ENCODE measurements at regions not wholly inside any gene's neighbourhood (a gene's known extent, or its start where the extent isn't known, plus 50 kb on each side); places are given as distances from the start of the nearest gene placed in this dataset.
A peak's percentile ranks its signal among the peaks of the same experiment; 100 is the strongest.
"Not testable (repeated sequence)": the region's sequence is repeated elsewhere in the genome, so short reads cannot be mapped to it uniquely, and the experiment has no call there.

DNA sequence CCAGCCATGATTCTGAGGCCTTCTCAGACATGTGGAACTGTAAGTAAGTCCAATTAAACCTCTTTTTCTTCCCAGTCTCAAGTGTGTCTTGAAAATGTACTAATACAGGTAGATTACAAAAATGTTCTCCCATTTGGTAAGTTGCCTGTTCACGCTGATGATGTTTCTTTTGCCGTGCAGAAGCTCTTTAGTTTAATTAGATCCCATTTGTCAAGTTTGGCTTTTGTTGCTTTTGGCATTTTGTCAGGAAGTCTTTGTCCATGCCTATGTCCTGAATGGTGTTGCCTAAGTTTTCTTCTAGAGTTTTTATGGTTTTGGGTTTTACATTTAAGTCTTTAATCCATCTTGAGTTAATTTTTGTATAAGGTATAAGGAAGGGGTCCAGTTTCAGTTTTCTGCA is 712.5 kb upstream of the ZNF608 start:
- not testable (repeated sequence) for DNase-seq (ENCODE audit: low read depth, low spot score)

DNA sequence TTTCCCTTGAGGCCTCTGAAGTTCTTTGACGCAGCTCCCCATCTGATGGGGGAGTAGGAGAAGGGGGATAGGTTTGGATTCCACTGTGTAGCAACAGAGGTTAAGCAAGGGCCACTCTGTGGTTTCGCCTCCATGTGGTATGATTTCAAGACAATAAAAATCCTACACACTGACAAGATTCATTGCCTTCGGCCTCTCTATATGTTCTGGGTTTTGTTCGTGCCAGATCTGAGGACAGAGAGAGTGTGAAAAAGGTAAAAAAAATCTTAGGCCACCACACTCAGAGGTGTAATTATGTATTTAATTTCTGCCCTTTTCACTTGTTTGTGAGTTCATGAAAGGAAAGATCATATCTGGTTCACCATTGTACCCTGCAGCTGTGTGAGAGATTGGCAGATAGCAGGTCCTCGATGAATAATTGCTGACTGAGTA is 715.2 kb upstream of the ZNF608 start:
- DNase-seq (ENCODE audit: low read depth, low spot score), result no peak

DNA sequence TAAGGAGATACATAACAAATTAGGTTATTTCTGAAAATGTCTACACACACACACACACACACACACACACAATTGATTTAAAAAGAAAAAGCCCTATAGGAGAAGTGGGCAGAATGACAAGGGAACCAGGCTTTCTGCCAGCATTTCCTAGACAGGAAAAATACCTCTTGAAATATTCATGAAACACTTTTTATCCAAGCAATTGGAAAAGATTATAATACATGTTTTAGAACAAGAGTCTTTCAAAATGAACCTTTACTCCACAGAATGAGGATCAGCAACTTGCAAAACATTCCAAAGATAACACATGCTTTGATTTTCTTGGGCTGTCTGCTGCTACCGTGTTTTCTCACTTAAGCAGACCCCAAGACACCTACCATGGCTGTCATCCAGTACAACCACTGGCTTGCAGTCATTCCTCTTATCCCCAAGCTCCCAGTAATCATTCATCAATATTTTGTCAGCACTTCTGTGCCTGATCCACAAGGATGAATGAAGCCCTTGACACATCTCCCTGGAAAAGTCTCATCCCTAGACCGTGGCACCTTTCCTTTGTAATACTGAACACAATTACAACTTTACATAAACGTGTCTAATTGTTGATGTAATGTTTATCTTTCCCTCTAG is 717.1 kb upstream of the ZNF608 start:
- peak; percentile 73 for DNase-seq (ENCODE audit: low read depth, low spot score)

DNA sequence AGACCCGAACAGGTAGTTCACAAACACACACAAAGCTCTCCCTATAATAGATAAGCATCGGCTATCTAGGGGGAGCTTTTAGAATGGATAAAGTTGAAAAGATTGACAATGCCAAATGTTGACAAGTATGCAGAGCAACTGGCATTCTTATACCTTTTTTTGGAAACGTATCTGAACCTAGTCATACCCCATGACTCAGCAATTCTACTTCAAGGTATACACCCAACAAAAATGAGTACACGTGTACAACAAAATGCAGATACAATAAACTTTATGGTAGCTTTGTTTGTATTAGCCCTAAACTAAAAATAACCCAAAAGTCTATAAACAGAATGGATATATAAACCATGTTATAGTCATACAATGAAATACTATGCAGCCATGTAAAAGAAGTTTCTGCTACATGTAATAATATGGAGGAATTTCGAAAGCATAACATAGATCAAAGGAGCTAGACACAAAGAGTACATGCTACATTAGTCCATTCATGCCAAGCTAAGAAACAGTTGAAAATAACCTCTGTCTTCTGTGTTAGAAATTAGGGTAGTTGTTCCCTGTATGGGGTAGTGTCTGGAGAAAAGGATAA is 718.5 kb upstream of the ZNF608 start:
- no peak for DNase-seq (ENCODE audit: low read depth, low spot score)

DNA sequence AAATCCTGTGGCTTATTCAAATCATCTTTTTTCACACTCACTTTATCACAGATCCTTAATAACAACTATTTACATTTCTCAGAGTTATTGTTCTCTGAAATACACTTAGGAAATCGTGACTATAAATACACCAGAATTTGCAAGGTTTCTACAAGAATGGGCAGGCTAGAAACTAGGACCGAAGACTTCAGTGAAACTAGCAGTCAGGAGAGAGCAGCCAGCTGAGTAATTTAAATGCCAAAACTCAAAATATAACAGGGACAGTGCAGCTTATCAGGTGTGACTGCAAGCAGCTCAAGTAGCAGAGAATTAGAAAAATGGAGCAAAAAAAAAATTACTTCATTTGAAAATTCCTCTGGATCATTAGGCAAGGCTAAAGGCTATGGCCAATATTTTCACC is 719.3 kb upstream of the ZNF608 start:
- DNase-seq (ENCODE audit: low read depth, low spot score), result no peak

DNA sequence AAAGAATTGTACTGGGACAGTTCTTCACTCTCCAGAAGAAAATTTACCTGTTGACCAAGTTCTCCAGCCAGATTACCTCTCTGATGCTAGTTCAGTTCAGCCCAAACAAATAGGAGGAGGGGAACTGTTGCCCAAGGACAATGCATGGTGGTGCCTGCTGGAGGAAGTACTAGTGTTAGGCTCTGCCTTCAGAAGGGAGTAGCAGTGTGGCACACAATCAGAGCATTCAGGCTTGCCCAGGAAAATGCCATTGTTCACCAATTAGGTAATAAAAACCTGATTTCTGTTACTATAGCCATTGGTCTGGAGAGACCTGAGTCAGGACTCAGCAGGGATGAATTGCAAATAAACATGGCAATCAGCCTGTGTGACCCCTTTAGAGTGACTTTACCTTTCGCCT is 720.8 kb upstream of the ZNF608 start:
- no peak for DNase-seq (ENCODE audit: low read depth, low spot score)

DNA sequence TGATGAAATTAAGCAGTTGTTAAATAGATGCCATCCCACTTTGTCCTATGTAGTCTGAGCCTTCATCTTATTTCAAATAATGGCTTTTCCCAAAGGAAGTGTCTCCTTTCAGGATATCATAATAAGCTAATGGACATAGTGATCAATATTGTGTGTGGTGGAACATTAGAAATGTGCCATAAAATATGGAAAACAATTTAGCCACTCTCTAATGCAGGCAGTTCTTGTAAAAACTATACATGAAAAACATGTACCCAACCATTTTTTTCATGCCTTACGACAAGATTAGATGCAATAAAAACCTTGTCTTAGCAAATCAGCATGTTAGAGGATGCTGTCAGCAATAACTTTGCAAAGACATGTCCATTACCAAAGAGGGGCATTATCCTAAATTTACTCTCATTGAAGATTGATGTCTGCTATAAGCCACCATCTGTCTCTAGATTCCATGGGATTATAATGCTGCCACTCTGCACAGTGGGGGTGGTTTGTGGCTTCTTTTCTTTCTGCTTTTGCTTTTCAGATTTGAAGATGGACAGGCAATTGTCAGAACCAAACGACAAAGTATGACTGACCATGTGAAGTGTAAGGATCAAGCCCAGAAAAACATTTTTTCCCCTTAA is 724.0 kb upstream of the ZNF608 start:
- DNase-seq (ENCODE audit: low read depth, low spot score), result no peak

DNA sequence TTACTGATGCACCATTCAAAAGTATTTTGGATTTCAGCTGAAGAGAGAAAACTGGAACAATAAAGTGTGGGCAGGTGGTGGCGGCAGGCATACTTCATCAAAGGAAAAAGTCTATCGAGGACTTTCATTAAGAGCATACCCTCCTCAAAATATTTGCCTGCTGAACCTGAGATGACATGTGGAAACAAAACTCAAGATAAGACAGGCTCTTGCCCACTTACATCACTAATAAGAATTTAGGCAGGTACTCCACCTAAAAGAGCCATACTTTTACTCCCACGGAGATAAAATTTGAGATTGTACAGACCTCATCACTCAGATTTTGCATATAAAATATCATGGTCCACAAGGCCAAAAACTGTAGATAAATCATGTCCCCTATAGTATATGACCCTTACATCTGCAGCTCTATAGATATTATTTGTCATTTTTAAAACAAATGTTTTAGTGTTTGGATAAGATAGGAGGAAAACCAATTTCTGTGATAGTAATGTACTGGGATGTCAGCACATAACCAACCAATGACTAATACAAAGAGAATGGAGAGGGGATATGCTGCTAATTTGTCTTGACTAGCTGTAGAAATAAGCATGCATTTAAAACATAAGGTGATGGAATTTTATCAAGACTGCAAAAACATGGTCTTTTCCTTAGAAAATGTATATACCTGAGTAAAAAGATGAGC is 730.6 kb upstream of the ZNF608 start:
- no peak for DNase-seq (ENCODE audit: low read depth, low spot score)

DNA sequence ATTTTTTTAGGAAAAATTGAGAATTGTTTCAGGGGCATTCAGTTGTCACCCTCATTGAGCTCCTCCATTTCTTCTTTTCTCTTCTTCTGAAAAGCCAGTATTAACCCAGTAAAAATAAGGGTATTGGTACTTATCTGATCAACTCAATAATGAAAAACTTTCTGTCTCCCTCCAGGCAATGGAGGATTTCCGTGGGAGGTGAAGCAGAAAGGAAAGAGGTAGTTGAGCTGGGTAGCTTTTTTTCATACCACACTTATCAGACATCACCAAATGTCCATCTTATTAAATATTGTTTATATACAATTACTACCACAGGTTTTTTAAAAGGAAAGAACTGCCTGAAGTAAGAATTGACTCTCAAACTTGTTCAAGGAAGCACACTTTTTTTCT is 731.1 kb upstream of the ZNF608 start:
- no peak for DNase-seq (ENCODE audit: low read depth, low spot score)

DNA sequence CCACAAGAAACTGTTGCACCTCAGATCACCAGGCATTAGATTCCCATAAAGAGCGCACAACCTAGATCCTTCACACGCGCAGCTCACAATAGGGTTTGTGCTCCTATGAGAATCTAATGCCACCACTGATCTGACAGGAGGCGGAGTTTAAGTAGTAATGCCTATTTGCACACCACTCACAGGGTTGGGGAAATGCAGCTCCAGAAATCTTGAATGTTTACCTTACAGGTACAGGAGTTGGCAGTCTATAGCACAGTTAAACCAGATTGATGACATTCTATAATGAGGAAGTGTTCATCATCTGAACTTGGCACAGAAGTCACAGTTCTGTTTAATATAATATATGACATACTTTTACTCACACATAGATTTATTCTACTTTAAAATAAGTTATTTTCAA is 732.2 kb upstream of the ZNF608 start:
- no peak for DNase-seq (ENCODE audit: low read depth, low spot score)

DNA sequence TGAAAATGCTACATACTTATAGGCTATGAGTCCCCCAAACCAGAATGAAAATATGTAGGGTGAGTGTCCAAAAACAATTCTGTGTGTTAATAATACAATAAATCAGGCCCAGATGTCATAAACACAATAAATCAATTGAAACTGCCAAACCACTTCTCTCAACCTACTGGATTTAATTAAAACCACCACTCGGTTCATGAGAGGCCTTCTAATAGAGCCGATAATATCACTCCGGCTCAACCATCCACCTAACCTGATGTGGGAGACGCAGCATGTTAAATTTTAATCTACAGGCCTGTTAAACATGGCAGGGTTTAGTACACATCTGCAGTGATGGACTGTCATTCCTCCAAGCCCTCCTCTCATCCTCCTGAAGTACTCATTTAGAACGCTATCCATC is 734.5 kb upstream of the ZNF608 start:
- no peak for DNase-seq (ENCODE audit: low read depth, low spot score)

DNA sequence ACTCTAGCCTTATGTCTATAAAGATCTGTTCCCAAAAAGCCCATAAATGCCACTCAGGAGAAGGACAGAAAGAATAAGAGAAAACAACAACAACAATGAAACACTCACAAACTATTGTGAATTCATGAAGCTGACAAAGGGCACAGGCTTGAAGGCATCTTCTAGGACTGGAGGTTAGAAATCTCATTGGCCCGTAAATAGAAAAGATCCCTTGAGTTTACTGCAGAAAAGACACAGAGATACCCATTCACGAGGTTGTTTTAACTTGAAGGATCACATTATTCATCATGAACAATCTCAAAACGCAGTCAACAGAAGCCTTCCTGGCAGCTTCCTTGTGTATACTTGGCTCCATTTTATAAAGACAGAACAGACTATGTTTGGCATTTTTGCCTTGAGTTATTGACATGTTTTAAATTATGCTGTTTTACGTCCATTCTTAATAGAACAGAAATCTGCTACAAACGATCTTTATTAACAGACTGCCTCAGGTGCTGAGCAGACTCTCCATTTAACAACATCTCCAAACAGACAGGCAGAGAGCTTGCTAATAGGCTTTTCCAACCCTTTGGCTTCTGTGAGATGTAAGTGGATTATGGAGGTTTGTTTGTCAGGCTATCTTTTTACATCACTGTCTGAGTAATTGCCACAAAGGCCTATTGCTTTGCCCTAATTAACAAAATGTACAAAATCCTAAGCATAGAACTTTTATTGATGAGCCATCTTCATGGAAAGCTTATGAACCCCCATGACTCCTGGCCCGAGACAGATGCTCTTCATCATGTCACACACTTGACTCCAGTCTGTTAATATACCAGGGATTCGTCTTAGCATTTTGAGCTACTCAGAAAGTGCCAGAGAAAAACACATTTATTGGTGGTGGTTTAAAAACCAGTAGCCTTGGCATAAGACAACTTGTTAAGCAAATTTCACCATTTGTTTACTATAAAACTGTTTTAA is 735.3 kb upstream of the ZNF608 start:
- no peak for DNase-seq (ENCODE audit: low read depth, low spot score)

DNA sequence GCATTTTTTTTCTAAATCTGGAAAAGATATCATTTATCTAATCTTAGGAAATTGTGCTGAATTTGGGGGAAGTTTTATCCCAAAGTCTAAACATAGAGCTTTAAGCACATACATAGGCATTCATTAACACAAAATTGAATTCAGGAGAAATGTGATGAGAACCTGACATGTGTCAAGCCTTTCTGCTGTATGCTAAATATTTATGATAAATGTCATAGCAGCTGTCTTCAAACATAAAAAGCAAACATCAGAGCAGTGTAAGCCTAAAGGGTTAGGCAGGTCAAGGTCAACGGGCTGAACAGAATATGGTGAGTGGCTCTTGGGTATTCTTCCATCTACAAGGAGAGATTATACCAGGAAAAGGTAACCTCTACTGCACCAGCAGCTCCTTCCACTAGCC is 737.2 kb upstream of the ZNF608 start:
- DNase-seq (ENCODE audit: low read depth, low spot score), result no peak

DNA sequence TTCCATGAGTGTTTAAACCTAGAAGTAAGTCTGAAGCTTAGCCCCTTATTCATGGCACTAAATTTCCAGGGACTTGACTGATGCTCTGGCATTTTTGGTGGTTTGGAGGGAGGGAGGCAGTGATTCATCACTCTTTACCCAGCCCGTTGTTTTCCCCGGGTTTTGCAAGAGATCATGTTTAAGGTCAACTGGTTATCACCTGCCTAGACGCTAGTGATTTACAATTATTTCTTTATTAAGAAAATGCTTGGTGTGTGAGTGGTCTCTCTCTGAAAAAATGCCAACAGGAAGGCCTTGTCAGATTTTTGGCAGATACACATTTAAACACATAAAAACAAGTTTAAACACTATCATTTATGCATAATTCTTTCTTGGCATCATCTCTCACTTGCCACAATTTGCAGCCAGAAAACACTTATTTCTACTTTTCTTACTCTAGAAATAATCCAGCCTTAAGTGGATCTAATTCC is 737.9 kb upstream of the ZNF608 start:
- DNase-seq (ENCODE audit: low read depth, low spot score), result peak; percentile 86

DNA sequence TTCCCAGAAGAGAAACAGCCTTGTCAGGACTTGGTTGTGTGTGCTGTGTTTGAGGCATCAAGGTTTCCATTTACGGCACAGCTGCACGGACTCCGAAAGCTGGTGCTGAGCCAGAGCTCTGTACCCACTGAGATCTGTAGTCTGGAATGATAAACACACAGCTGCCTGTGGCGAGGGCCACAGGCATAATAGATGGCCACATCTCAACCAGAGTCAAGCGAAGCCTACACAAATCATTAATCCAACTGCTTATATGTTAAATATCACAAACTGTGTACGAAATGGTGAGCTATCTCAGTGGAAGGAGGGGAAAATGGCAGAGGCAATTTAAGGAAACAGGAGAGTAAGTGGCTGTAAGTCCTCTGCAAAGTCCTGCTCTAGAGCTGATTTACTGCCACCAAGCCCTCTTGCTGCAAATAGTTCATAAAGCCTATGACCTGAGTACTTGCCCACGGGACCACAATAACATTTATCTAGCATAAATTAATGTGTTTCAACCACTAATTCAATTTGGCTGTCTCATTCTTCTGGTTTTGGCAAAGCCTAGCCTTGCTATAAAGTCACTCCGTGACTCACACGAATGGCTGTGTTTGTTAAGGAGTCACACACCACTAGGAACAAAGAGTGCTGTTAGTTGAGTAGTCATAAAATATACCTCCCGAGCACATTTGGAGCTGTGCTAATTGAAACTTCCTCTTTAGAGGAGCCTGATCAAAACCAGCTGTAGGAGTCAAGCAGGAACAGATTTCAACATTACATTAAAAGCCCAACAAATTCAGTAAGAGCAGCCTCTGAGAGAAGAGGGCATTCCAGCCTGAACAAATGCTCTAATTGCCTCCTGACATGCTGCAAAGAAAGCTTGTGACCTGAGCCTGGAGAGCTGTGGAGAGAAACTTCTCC is 738.6 kb upstream of the ZNF608 start:
- peak; percentile 96 for DNase-seq (ENCODE audit: low read depth, low spot score)

DNA sequence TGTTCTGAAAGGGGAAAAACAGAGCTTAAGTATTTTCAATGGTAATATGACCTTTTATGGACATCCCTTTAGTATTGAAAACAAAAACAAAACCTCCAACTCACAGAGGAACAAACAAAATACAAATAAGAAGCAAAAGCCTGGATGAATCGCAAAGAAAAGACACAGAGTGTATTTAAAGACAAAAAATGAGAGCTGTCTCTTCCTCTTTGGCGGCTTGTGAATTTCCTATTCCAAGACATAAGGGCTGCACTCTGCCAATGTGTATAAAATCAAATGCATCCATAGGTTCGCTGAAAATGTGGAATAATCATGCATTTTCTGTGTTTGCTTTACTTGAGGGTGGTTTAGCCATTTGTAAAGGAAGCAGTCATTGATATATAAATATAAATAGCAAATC is 739.3 kb upstream of the ZNF608 start:
- DNase-seq (ENCODE audit: low read depth, low spot score), result no peak

DNA sequence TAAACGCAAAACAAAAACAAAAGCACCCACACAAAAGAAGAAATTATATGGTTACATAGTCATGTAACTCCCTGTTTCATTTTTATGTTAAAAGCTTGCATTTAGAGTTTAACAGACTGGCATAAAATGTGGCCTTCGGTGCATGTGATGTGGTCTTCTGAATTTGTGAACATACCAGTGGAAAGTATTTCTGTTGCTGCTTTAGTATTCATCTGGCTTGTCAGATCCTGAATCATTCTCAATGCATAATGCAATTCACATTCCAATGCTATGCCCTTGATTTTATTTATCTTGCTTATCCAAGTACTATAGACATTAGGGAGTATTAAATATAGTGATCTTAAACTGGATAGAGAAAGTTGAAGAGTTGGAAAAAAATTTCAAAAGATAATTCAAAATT is 740.2 kb upstream of the ZNF608 start:
- DNase-seq (ENCODE audit: low read depth, low spot score), result peak; percentile 84

DNA sequence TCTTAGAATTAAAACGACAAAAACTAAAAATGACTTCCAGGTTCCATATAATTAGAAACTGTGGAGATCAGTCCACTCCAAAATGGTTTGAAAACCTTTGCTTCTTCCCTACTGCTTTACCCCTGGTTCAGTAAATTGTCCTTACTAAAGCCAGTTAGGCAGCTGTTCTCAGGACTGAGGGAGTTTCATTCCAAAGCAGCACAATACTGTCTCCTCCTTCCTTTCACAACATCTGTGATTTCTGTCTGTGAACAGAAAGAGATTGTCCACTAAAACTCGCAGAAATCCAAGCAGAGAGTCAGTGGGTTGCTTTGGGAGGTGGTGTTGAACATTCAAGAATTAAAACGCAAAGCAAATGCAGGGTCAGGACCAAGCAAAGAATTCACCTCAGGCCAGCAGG is 740.8 kb upstream of the ZNF608 start:
- DNase-seq (ENCODE audit: low read depth, low spot score), result peak; percentile 19

DNA sequence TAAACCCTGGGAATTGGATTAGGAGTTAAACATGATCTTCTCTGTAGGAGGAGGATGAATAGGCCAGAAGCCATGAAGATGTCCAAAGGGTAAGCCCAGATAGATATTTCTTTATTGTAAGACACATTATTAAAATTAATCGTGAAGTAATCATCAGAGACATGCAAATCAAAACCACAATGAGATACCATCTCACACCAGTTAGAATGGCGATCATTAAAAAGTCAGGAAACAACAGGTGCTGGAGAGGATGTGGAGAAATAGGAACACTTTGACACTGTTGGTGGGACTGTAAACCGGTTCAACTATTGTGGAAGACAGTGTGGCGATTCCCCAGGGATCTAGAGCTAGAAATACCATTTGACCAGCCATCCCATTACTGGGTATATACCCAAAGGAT is 741.2 kb upstream of the ZNF608 start:
- DNase-seq (ENCODE audit: low read depth, low spot score), result not testable (repeated sequence)

DNA sequence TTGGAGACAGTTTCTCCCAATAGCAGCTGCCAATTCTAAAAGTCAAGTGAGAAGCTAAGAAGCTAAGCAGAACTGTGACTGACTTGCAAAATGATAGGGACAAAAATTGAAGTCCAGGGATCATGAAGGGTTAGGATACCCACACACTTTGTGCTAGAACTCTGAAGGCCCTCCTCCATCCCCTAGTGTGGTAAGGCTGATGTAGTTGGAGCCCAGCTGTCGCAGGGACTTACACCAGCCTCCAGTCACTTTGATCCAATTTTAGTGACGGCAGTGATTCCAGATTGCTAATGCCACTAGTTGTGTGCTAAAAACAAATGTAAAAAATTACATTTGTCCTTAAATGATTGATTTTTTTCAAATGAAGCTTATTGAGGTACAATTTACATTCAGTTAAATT is 742.7 kb upstream of the ZNF608 start:
- no peak for DNase-seq (ENCODE audit: low read depth, low spot score)
